ENCODE measurements at regions not wholly inside any gene's neighbourhood (a gene's known extent, or its start where the extent isn't known, plus 50 kb on each side); places are given as distances from the start of the nearest gene placed in this dataset.
"Not testable (repeated sequence)": the region's sequence is repeated elsewhere in the genome, so short reads cannot be mapped to it uniquely, and the experiment has no call there.

- no peak for DNase-seq
These were observed 132.3 kb upstream of the CRIM1 start for GRCh38 chr2:36223259-36223658.

- DNase-seq = no peak
These were observed 133.1 kb upstream of the CRIM1 start for GRCh38 chr2:36222485-36222884.

- DNase-seq = no peak
These were observed 140.9 kb upstream of the CRIM1 start for GRCh38 chr2:36214691-36215090.

GRCh38 chr2:36203366-36203765 lies 152.2 kb upstream of the CRIM1 start:
- no peak for DNase-seq

- DNase-seq = no peak
These were observed 158.2 kb upstream of the CRIM1 start for GRCh38 chr2:36197181-36197971.

GRCh38 chr2:36193680-36194079 lies 161.9 kb upstream of the CRIM1 start:
- no peak for DNase-seq

- DNase-seq = no peak
These were observed 162.6 kb upstream of the CRIM1 start for GRCh38 chr2:36192983-36193382.

- no peak for DNase-seq
These were observed 165.5 kb upstream of the CRIM1 start for GRCh38 chr2:36190097-36190496.

- DNase-seq = no peak
These were observed 170.0 kb upstream of the CRIM1 start for GRCh38 chr2:36185624-36186023.

- no peak for DNase-seq
These were observed 170.7 kb upstream of the CRIM1 start for GRCh38 chr2:36184848-36185247.

GRCh38 chr2:36180789-36181482 lies 174.6 kb upstream of the CRIM1 start:
- DNase-seq = not testable (repeated sequence)

GRCh38 chr2:36180293-36180692 lies 175.3 kb upstream of the CRIM1 start:
- not testable (repeated sequence) for DNase-seq

- DNase-seq = not testable (repeated sequence)
These were observed 175.8 kb upstream of the CRIM1 start for GRCh38 chr2:36179668-36180269.

- DNase-seq = no peak
These were observed 177.2 kb upstream of the CRIM1 start for GRCh38 chr2:36178384-36178783.

- DNase-seq = no peak
These were observed 178.3 kb upstream of the CRIM1 start for GRCh38 chr2:36177282-36177681.

- no peak for DNase-seq
These were observed 180.7 kb upstream of the CRIM1 start for GRCh38 chr2:36174920-36175319.

GRCh38 chr2:36173760-36174404 lies 181.7 kb upstream of the CRIM1 start:
- DNase-seq = no peak

- no peak for DNase-seq
These were observed 182.8 kb upstream of the CRIM1 start for GRCh38 chr2:36172824-36173223.

GRCh38 chr2:36170805-36171204 lies 184.8 kb upstream of the CRIM1 start:
- no peak for DNase-seq

GRCh38 chr2:36169843-36170242 lies 185.7 kb upstream of the CRIM1 start:
- no peak for DNase-seq

- DNase-seq = no peak
These were observed 187.5 kb upstream of the CRIM1 start for GRCh38 chr2:36168115-36168514.

GRCh38 chr2:36165132-36165531 lies 190.4 kb upstream of the CRIM1 start:
- DNase-seq = no peak

- DNase-seq = no peak
These were observed 191.9 kb upstream of the CRIM1 start for GRCh38 chr2:36163520-36164254.

Data from CD4-positive, alpha-beta T cell treated with Interleukin-10 for 1 hour (primary cell).